ENCODE measurements at regions not wholly inside any gene's neighbourhood (a gene's known extent, or its start where the extent isn't known, plus 50 kb on each side); places are given as distances from the start of the nearest gene placed in this dataset.

DNA sequence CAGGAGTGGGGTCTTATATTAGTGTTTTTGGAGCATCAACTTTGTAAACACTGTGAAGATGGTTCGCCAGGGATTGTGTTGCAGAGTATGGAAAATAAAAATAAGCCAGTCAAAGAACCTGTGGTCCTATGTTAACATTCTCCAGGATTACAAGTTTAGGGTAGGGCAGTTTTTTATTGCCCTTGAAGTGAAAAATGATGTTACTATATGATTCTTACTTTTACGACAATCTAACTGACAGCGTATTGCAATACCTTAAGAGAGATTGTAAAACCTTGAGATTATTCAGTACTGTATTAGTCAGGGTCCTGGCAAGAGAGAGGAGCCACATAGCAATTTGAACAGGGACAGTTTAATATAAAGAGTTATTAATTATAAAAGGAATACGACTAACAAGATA lies 144.7 kb upstream of the ZNF608 start:
- H3K27me3 ChIP-seq: no peaks in the 10 kb centered on the region
- no peaks in the 10 kb centered on the region for H3K4me1 ChIP-seq
- 93% methylated on average over 4 of the region's 4 CpGs for whole genome bisulfite sequencing
- no peak for TF ChIP-seq POLR2A (IDR thresholded peaks at IDR 0.05)
- no peak overlapping the region for H3K27ac ChIP-seq
- H3K36me3 ChIP-seq: no peaks in the 10 kb centered on the region
- no peak overlapping the region for H3K4me3 ChIP-seq
- DNase-seq (ENCODE audit: low spot score in 2 of 2): no peak
- no peaks in the 10 kb centered on the region for H3K9me3 ChIP-seq

DNA sequence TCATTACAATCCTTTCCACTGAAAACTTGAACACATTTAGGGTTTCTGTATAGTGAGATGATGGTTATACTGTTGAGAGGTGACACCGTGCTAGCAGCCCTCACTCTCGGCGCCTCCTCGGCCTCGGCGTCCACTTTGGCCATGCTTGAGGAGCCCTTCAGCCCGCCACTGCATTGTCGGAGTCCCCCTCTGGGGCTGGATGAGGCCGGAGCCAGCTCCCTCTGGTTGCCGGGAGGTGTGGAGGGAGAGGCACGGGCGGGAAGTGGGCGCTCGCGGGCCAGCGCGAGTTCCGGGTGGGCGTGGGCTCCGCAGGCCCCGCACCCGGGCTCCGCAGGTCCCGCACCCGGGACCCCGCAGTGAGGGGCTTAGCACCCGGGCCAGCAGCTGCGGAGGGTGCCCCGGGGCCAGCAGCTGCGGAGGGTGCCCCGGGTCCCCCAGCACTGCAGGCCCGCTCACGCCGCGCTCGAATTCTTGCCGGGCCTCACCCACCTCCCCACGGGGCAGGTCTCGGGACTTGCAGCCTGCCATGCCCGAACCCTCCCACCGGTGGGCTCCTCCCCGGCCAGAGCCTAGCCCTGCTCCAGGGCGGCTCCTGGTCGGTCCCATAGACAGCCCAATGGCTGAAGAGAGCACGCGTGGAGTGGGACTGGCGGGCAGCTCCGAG lies 145.9 kb upstream of the ZNF608 start:
- DNase-seq (ENCODE audit: low spot score in 2 of 2): no peak
- WGBS: 98% methylated on average over 14 of the region's 48 CpGs

DNA sequence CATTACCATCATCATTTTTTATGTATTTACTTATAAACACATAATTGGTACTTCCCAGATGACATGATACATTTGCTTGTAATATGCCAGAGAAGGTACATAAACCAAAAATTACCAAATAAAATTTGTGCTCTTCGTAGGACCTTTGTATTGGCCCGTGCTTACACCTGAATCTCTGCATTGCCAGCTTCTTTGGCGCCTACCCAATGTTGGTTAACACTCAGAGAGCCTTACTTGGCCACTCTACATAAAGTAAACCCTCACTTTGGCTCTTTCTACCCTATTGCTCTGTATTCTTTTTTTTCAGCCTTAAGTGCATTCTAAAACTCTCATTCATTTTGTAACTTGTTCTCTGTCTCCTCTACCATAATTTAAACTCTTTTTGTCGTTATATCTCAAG lies 148.1 kb upstream of the ZNF608 start:
- H3K4me1 ChIP-seq: no peaks in the 10 kb centered on the region
- DNase-seq (ENCODE audit: low spot score in 2 of 2): no peak
- no peaks in the 10 kb centered on the region for H3K27me3 ChIP-seq
- no peaks in the 10 kb centered on the region for H3K9me3 ChIP-seq
- H3K36me3 ChIP-seq: no peaks in the 10 kb centered on the region
- no peak overlapping the region for H3K27ac ChIP-seq
- TF ChIP-seq POLR2AphosphoS5 (IDR thresholded peaks at IDR 0.05): no peak
- no peak for TF ChIP-seq EP300 (IDR thresholded peaks at IDR 0.05)
- TF ChIP-seq POLR2A (IDR thresholded peaks at IDR 0.05): no peak
- TF ChIP-seq, protein P1, sequence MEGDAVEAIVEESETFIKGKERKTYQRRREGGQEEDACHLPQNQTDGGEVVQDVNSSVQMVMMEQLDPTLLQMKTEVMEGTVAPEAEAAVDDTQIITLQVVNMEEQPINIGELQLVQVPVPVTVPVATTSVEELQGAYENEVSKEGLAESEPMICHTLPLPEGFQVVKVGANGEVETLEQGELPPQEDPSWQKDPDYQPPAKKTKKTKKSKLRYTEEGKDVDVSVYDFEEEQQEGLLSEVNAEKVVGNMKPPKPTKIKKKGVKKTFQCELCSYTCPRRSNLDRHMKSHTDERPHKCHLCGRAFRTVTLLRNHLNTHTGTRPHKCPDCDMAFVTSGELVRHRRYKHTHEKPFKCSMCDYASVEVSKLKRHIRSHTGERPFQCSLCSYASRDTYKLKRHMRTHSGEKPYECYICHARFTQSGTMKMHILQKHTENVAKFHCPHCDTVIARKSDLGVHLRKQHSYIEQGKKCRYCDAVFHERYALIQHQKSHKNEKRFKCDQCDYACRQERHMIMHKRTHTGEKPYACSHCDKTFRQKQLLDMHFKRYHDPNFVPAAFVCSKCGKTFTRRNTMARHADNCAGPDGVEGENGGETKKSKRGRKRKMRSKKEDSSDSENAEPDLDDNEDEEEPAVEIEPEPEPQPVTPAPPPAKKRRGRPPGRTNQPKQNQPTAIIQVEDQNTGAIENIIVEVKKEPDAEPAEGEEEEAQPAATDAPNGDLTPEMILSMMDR (IDR thresholded peaks at IDR 0.05): no peak
- WGBS: 76% methylated on average over 4 of the region's 4 CpGs
- H3K4me3 ChIP-seq: no peak overlapping the region

More for the DNA sequence above, 145.9 kb upstream of the ZNF608 start:
- Histone ChIP-seq H3K27ac (no peak overlapping the region), H3K4me3 (no peak overlapping the region), H3K36me3 (no peaks in the 10 kb centered on the region), H3K9me3 (no peaks in the 10 kb centered on the region), H3K4me1 (no peaks in the 10 kb centered on the region), H3K27me3 (no peaks in the 10 kb centered on the region)
- TF ChIP-seq POLR2AphosphoS5 (IDR thresholded peaks at IDR 0.05) (no peak), EP300 (IDR thresholded peaks at IDR 0.05) (no peak), POLR2A (IDR thresholded peaks at IDR 0.05) (no peak)
- TF ChIP-seq, protein P1 (IDR thresholded peaks at IDR 0.05): no peak

DNA sequence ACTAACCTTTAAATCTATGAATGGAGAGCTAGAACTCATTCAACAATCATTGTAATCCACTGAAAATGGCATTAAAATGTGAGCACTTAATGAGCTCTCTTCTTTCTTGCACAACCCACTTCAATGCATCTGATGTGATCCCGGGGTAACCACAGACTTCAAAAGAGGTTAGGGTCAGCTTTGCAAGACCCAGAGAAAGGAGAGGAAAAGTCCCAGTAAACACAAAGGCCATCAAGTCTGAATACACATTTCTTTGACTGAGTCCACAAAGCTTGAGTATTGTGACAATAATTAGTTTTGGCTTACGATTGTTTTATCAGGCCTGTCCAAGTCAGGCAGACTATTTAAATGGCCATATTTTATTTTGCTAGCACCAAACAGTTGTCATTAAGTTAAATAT lies 148.8 kb upstream of the ZNF608 start:
- H3K4me3 ChIP-seq: no peak overlapping the region
- no peak for DNase-seq (ENCODE audit: low spot score in 2 of 2)
- 84% methylated on average over 2 of the region's 2 CpGs for WGBS
- TF ChIP-seq POLR2A (IDR thresholded peaks at IDR 0.05): no peak
- TF ChIP-seq, protein P1 (IDR thresholded peaks at IDR 0.05): no peak
- TF ChIP-seq EP300 (IDR thresholded peaks at IDR 0.05): no peak
- TF ChIP-seq POLR2AphosphoS5 (IDR thresholded peaks at IDR 0.05): no peak
- no peaks in the 10 kb centered on the region for H3K27me3 ChIP-seq
- no peaks in the 10 kb centered on the region for H3K4me1 ChIP-seq
- H3K36me3 ChIP-seq: no peaks in the 10 kb centered on the region
- no peaks in the 10 kb centered on the region for H3K9me3 ChIP-seq
- no peak overlapping the region for H3K27ac ChIP-seq

DNA sequence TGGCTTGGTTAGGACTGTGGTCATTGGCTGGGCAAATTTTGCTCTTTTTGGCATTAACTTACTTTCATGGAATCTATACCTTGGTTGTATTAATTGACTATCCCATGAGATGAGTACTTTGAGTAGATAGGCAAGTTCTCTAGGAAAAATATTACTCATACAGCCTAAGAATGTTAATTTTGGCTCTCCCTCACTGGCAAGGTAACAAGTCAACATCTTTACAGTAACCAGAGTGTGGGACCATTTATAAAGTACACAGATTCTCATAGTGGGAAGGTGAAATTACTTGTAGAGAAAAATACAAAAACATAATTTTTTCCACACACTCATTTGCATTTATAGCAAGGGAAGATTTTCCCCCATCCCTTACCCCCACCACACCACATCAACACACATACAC lies 154.6 kb upstream of the ZNF608 start:
- Histone ChIP-seq H3K36me3 (no peaks in the 10 kb centered on the region), H3K4me1 (peaks cover 14% of the 10 kb centered on the region), H3K27me3 (no peaks in the 10 kb centered on the region), H3K9me3 (no peaks in the 10 kb centered on the region), H3K27ac (no peak overlapping the region), H3K4me3 (no peak overlapping the region)
- no peak for TF ChIP-seq POLR2AphosphoS5 (IDR thresholded peaks at IDR 0.05)
- TF ChIP-seq POLR2A (IDR thresholded peaks at IDR 0.05): no peak
- TF ChIP-seq, protein P1 (IDR thresholded peaks at IDR 0.05): no peak
- no peak for TF ChIP-seq EP300 (IDR thresholded peaks at IDR 0.05)
- no peak for DNase-seq (ENCODE audit: low spot score in 2 of 2)

All from suprapubic skin (tissue), 4 donors.